ENCODE measurements at regions not wholly inside any gene's neighbourhood (a gene's known extent, or its start where the extent isn't known, plus 50 kb on each side); places are given as distances from the start of the nearest gene placed in this dataset.
"Not testable (repeated sequence)": the region's sequence is repeated elsewhere in the genome, so short reads cannot be mapped to it uniquely, and the experiment has no call there.

GRCh38 chr3:20700714-20701113, 514.7 kb upstream of the SGO1 start:
- no peak for ATAC-seq

GRCh38 chr3:20698896-20699295, 512.9 kb upstream of the SGO1 start:
- ATAC-seq: no peak

- ATAC-seq: no peak
Observed at GRCh38 chr3:20696388-20697150, 510.6 kb upstream of the SGO1 start.

DNA sequence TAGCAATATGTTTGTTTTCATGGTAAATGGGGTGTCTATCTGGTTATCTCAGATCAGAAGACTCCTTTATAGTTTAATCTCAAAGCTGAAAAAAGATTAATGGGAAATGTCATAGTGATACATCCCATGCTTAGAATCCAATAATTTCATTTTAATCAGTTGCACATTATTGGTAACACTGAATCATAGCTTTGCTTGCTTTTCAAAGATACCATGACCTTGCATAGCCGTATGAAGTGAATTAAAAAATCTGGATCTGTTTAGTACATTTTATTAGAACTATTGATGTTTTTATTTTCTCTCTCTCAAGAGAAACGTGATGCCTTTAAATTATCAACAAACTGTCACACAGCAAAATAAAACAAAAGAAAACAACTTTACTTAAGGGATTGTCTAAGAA, 506.7 kb upstream of the SGO1 start:
- ATAC-seq: no peak

GRCh38 chr3:20683910-20684309, 497.9 kb upstream of the SGO1 start:
- no peak for ATAC-seq

DNA sequence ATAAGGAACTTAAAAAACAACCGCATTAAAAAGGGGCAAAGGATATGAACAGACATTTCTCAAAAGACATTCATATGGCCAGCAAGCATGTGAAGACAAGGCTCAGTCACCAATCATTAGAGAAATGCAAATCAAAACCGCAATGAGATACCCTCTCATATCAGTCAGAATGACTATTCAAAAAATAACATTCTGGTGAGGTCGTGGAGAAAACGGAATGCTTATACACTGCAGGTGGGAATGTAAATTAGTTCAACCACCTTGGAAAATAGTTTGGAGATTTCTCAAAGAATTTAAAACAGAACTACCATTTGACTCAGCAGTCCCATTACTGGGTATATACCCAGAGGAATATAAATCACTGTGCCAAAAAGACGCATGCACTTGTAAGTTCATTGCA, 496.6 kb upstream of the SGO1 start:
- no peak for ATAC-seq

DNA sequence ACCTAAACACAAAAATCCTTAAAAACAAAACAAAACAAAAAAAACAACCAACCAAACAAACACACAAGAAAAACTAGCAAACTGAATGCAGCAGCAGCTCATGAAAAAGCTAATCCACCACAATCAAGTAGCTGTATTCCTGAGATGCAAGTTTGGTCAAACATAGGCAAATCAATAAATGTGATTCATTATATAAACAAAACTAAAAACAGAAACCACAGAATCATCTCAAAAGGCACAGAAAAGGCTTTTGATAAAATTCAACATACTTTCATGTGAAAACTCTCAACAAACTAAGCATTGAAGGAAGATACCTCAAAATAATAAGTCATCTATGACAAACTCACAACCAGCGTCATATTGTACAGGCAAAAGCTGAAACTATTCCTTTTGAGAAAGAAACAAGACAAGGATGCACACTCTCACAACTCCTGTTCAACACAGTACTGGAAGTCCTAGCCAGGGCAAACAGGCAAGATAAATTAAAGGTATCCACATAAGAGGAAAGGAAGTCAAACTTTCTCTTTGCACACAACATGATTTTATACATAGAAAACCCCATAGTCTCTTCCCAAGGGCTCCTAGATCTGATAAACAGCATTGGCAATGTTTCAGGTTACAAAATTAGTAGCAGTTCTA, 495.1 kb upstream of the SGO1 start:
- no peak for ATAC-seq

GRCh38 chr3:20673866-20674265, 487.9 kb upstream of the SGO1 start:
- ATAC-seq: no peak

GRCh38 chr3:20669675-20670074, 483.7 kb upstream of the SGO1 start:
- ATAC-seq: no peak

- no peak for ATAC-seq
Observed at GRCh38 chr3:20669184-20669583, 483.2 kb upstream of the SGO1 start.

- no peak for ATAC-seq
Observed at GRCh38 chr3:20668411-20668810, 482.4 kb upstream of the SGO1 start.

- ATAC-seq: no peak
Observed at GRCh38 chr3:20666091-20666490, 480.1 kb upstream of the SGO1 start.

- no peak for ATAC-seq
Observed at GRCh38 chr3:20658491-20658890, 472.5 kb upstream of the SGO1 start.

- ATAC-seq: no peak
Observed at GRCh38 chr3:20657560-20657959, 471.6 kb upstream of the SGO1 start.

GRCh38 chr3:20652231-20652986, 466.4 kb upstream of the SGO1 start:
- no peak for ATAC-seq

GRCh38 chr3:20648921-20649381, 462.9 kb upstream of the SGO1 start:
- no peak for ATAC-seq

- no peak for ATAC-seq
Observed at GRCh38 chr3:20648294-20648693, 462.3 kb upstream of the SGO1 start.

DNA sequence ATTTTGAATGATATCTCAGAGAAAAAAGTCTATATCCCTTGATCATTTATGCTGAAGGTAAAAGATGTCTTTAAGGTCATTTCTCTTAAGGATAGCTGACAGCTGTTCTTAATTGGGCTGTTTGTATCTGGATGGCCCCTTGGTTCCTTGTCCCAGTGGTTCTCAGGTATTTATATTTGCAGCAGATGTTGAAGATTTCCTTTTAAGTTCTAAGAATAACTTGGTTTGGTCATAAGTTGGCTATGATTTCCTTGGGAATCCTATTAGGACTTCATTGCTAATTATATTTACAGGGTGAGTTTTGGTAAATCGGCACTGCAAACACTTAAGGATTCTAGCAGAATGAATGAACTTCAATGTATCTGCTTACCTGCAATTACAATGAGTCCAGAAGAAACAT, 460.4 kb upstream of the SGO1 start:
- ATAC-seq: no peak

GRCh38 chr3:20645340-20645739, 459.3 kb upstream of the SGO1 start:
- no peak for ATAC-seq

DNA sequence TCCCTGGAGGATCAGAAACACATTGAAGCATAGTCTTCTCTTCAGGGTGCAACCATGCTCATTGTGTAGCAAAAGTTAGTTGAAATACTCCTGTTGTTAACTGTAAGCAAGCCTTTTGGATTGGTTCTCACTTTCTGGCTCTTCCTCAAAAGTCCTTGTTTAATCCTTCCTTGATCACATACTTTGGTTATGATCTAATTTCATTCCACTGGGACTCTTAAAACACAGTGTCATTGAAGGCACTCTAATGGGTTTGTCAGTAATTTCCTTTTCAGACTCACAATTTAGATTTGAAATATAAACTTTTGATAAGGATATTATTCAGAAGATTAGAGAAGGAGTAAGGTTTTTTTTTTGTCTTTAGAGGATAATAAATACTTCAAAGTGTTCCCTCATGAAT, 451.7 kb upstream of the SGO1 start:
- no peak for ATAC-seq

- ATAC-seq: no peak
Observed at GRCh38 chr3:20622304-20622703, 436.3 kb upstream of the SGO1 start.

DNA sequence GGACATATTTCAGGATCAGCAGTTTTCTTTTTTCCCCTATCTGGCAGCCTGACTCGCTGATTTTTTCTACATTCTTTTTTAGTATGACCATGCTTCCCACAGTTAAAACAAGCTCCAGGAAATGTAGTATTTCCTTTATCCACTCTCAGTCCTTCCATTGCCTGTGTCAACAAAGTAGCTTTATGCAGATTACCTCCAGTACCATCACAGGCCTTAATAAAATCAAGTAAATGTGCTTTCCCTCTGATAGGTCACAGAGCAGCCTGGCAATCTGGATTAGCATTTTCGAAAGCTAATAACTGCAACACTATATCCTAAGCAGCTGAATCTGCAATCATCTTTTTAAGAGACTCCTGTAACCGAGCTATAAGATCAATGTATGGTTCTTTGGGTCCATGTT, 432.6 kb upstream of the SGO1 start:
- ATAC-seq: not testable (repeated sequence)

- not testable (repeated sequence) for ATAC-seq
Observed at GRCh38 chr3:20618181-20618580, 432.2 kb upstream of the SGO1 start.

DNA sequence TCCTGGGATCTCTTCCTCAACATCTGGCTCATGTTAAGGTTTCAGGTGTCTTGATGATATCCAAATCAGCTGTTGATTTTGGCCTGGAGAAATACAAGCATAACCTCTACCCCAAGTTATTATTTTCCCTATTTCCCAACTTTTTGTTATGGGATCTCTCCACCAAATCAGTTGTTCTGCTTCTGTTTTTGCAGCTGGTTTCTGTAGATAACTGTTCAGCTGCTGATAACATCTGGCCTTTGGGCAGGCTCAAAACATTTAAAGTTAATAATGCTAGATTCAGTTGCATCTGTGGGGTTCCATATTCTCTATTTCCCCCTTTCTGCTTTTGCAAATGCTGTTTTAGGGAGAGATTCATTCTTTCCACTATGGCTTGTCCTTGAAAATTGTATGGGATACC, 430.0 kb upstream of the SGO1 start:
- not testable (repeated sequence) for ATAC-seq

Measured in activated CD4-positive, CD25-positive, alpha-beta regulatory T cell treated with anti-CD3 and anti-CD28 coated beads, Interleukin-2, amount 50 U/mL, for 24 hours (primary cell).